HG02870 (cell line): ENCODE measurements at regions not wholly inside any gene's neighbourhood (a gene's known extent, or its start where the extent isn't known, plus 50 kb on each side); places are given as distances from the start of the nearest gene placed in this dataset.

Experiments used
- ATAC-seq: cut with Tn5 transposase; IDR thresholded peaks from one replicate; pipeline ENCODE4 v1.9.1; 2021; ENCODE audit warnings: mild to moderate bottlenecking, moderate library complexity; ENCODE audit not compliant: unreplicated experiment

- ATAC-seq = no peak
Observed at GRCh38 chr5:35436400-35437057, 181.1 kb upstream of the SPEF2 start.

- no peak for ATAC-seq
Observed at GRCh38 chr5:35430381-35431162, 187.1 kb upstream of the SPEF2 start.

GRCh38 chr5:35420200-35420599, 189.9 kb upstream of the PRLR start:
- no peak for ATAC-seq

- ATAC-seq = no peak
Observed at GRCh38 chr5:35417040-35417439, 186.8 kb upstream of the PRLR start.

- ATAC-seq = no peak
Observed at GRCh38 chr5:35416217-35416988, 186.1 kb upstream of the PRLR start.

GRCh38 chr5:35415309-35415708, 185.0 kb upstream of the PRLR start:
- no peak for ATAC-seq

GRCh38 chr5:35409361-35409760, 179.1 kb upstream of the PRLR start:
- no peak for ATAC-seq

GRCh38 chr5:35408146-35408545, 177.9 kb upstream of the PRLR start:
- no peak for ATAC-seq

GRCh38 chr5:35407697-35408096, 177.4 kb upstream of the PRLR start:
- ATAC-seq = no peak

GRCh38 chr5:35405938-35406337, 175.7 kb upstream of the PRLR start:
- no peak for ATAC-seq

- no peak for ATAC-seq
Observed at GRCh38 chr5:35404701-35405100, 174.4 kb upstream of the PRLR start.

- ATAC-seq = no peak
Observed at GRCh38 chr5:35393901-35394300, 163.6 kb upstream of the PRLR start.

- no peak for ATAC-seq
Observed at GRCh38 chr5:35384658-35385057, 154.4 kb upstream of the PRLR start.

GRCh38 chr5:35383041-35383440, 152.8 kb upstream of the PRLR start:
- ATAC-seq = no peak

GRCh38 chr5:35377653-35378052, 147.4 kb upstream of the PRLR start:
- no peak for ATAC-seq

GRCh38 chr5:35374584-35374983, 144.3 kb upstream of the PRLR start:
- no peak for ATAC-seq

GRCh38 chr5:35373249-35373648, 143.0 kb upstream of the PRLR start:
- no peak for ATAC-seq

GRCh38 chr5:35372482-35372881, 142.2 kb upstream of the PRLR start:
- no peak for ATAC-seq

GRCh38 chr5:35371951-35372426, 141.7 kb upstream of the PRLR start:
- ATAC-seq = no peak

GRCh38 chr5:35370871-35371270, 140.6 kb upstream of the PRLR start:
- ATAC-seq = no peak

- no peak for ATAC-seq
Observed at GRCh38 chr5:35369965-35370790, 139.9 kb upstream of the PRLR start.
